ENCODE measurements at regions not wholly inside any gene's neighbourhood (a gene's known extent, or its start where the extent isn't known, plus 50 kb on each side); places are given as distances from the start of the nearest gene placed in this dataset.

- no peak for DNase-seq
These were observed 92.1 kb upstream of the FAM3C start for GRCh38 chr7:121488111-121488650.

- no peak for DNase-seq
These were observed 90.5 kb upstream of the FAM3C start for GRCh38 chr7:121486590-121486989.

- DNase-seq, result peak; percentile 97
These were observed 89.5 kb upstream of the FAM3C start for GRCh38 chr7:121485467-121486243.

- no peak for DNase-seq
These were observed 88.1 kb upstream of the FAM3C start for GRCh38 chr7:121484089-121484763.

GRCh38 chr7:121480566-121481335, 84.6 kb upstream of the FAM3C start:
- no peak for DNase-seq

- DNase-seq, result no peak
These were observed 84.0 kb upstream of the FAM3C start for GRCh38 chr7:121480058-121480457.

GRCh38 chr7:121479466-121479865, 83.4 kb upstream of the FAM3C start:
- DNase-seq, result no peak

GRCh38 chr7:121475806-121476205, 79.7 kb upstream of the FAM3C start:
- no peak for DNase-seq

- no peak for DNase-seq
These were observed 78.2 kb upstream of the FAM3C start for GRCh38 chr7:121474301-121474673.

GRCh38 chr7:121473645-121474300, 77.7 kb upstream of the FAM3C start:
- no peak for DNase-seq

- DNase-seq, result no peak
These were observed 70.3 kb upstream of the FAM3C start for GRCh38 chr7:121466455-121466854.

- DNase-seq, result peak; percentile 4
These were observed 63.0 kb upstream of the FAM3C start for GRCh38 chr7:121459148-121459547.

GRCh38 chr7:121456785-121457359, 60.8 kb upstream of the FAM3C start:
- no peak for DNase-seq

GRCh38 chr7:121456015-121456414, 59.9 kb upstream of the FAM3C start:
- no peak for DNase-seq

GRCh38 chr7:121452389-121452788, 56.3 kb upstream of the FAM3C start:
- no peak for DNase-seq

- no peak for DNase-seq
These were observed 55.4 kb upstream of the FAM3C start for GRCh38 chr7:121451367-121452094.

- DNase-seq, result no peak
These were observed 54.6 kb upstream of the FAM3C start for GRCh38 chr7:121450631-121451198.

- DNase-seq, result no peak
These were observed 53.7 kb upstream of the FAM3C start for GRCh38 chr7:121449735-121450240.

- DNase-seq, result peak; percentile 2
These were observed 53.2 kb upstream of the FAM3C start for GRCh38 chr7:121449329-121449728.

- DNase-seq, result no peak
These were observed 52.3 kb upstream of the FAM3C start for GRCh38 chr7:121448429-121448828.

- no peak for DNase-seq
These were observed 51.8 kb upstream of the FAM3C start for GRCh38 chr7:121447911-121448300.

All from NCI-H446 treated with DMSO at 0.1 percent for 48 hours (cell line).